ENCODE measurements at regions not wholly inside any gene's neighbourhood (a gene's known extent, or its start where the extent isn't known, plus 50 kb on each side); places are given as distances from the start of the nearest gene placed in this dataset.

DNA sequence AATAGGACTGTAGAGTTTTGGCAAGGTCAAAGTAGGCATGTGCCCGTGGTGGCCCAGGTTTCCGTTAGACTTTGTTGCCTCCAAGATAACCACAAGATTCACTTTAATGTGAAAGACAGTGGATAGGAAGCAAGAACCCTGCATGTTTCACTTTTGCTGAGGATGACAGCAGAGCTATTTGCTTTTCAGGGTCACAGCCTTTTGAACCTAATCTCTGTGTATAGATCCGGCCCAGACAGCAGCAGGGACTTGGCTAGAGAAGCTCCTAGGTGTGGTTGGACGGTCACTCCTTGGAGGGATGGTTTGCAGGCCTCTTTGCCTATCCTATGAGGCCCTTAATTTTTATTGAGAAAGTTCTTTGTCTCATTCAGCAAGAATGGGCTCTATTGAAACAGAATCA lies 538.8 kb downstream of the HACE1 start:
- TF ChIP-seq, protein P1, sequence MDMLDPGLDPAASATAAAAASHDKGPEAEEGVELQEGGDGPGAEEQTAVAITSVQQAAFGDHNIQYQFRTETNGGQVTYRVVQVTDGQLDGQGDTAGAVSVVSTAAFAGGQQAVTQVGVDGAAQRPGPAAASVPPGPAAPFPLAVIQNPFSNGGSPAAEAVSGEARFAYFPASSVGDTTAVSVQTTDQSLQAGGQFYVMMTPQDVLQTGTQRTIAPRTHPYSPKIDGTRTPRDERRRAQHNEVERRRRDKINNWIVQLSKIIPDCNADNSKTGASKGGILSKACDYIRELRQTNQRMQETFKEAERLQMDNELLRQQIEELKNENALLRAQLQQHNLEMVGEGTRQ (IDR thresholded peaks at IDR 0.05; ENCODE audit: borderline replicate concordance, low read depth, low read length) = no peak
- TF ChIP-seq, protein P2, sequence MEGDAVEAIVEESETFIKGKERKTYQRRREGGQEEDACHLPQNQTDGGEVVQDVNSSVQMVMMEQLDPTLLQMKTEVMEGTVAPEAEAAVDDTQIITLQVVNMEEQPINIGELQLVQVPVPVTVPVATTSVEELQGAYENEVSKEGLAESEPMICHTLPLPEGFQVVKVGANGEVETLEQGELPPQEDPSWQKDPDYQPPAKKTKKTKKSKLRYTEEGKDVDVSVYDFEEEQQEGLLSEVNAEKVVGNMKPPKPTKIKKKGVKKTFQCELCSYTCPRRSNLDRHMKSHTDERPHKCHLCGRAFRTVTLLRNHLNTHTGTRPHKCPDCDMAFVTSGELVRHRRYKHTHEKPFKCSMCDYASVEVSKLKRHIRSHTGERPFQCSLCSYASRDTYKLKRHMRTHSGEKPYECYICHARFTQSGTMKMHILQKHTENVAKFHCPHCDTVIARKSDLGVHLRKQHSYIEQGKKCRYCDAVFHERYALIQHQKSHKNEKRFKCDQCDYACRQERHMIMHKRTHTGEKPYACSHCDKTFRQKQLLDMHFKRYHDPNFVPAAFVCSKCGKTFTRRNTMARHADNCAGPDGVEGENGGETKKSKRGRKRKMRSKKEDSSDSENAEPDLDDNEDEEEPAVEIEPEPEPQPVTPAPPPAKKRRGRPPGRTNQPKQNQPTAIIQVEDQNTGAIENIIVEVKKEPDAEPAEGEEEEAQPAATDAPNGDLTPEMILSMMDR (IDR thresholded peaks at IDR 0.05) = no peak
- TF ChIP-seq SMC3 (IDR thresholded peaks at IDR 0.05; ENCODE audit: low read depth, low read length) (no peak), NFIC (IDR thresholded peaks at IDR 0.05; ENCODE audit: borderline replicate concordance) (no peak), POLR2AphosphoS5 (IDR thresholded peaks at IDR 0.05; ENCODE audit: low read depth, low read length) (no peak), FOSL2 (IDR thresholded peaks at IDR 0.05; ENCODE audit: borderline replicate concordance, low read depth) (no peak), TAF1 (IDR thresholded peaks at IDR 0.05; ENCODE audit: borderline replicate concordance, low read depth, low read length) (no peak), NRF1 (IDR thresholded peaks at IDR 0.05; ENCODE audit: low read depth, low read length) (no peak), EZH2phosphoT487 (IDR thresholded peaks at IDR 0.05; ENCODE audit: borderline replicate concordance, low read depth) (no peak), FOXM1 (IDR thresholded peaks at IDR 0.05; ENCODE audit: low read depth) (no peak), YY1 (IDR thresholded peaks at IDR 0.05; ENCODE audit: low read depth) (no peak), SIN3A (IDR thresholded peaks at IDR 0.05; ENCODE audit: borderline replicate concordance, low read depth, low read length) (no peak)
- TF ChIP-seq, protein P3, sequence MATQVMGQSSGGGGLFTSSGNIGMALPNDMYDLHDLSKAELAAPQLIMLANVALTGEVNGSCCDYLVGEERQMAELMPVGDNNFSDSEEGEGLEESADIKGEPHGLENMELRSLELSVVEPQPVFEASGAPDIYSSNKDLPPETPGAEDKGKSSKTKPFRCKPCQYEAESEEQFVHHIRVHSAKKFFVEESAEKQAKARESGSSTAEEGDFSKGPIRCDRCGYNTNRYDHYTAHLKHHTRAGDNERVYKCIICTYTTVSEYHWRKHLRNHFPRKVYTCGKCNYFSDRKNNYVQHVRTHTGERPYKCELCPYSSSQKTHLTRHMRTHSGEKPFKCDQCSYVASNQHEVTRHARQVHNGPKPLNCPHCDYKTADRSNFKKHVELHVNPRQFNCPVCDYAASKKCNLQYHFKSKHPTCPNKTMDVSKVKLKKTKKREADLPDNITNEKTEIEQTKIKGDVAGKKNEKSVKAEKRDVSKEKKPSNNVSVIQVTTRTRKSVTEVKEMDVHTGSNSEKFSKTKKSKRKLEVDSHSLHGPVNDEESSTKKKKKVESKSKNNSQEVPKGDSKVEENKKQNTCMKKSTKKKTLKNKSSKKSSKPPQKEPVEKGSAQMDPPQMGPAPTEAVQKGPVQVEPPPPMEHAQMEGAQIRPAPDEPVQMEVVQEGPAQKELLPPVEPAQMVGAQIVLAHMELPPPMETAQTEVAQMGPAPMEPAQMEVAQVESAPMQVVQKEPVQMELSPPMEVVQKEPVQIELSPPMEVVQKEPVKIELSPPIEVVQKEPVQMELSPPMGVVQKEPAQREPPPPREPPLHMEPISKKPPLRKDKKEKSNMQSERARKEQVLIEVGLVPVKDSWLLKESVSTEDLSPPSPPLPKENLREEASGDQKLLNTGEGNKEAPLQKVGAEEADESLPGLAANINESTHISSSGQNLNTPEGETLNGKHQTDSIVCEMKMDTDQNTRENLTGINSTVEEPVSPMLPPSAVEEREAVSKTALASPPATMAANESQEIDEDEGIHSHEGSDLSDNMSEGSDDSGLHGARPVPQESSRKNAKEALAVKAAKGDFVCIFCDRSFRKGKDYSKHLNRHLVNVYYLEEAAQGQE (IDR thresholded peaks at IDR 0.05; ENCODE audit: low read depth, low read length) = no peak
